ENCODE measurements at regions not wholly inside any gene's neighbourhood (a gene's known extent, or its start where the extent isn't known, plus 50 kb on each side); places are given as distances from the start of the nearest gene placed in this dataset.

DNA sequence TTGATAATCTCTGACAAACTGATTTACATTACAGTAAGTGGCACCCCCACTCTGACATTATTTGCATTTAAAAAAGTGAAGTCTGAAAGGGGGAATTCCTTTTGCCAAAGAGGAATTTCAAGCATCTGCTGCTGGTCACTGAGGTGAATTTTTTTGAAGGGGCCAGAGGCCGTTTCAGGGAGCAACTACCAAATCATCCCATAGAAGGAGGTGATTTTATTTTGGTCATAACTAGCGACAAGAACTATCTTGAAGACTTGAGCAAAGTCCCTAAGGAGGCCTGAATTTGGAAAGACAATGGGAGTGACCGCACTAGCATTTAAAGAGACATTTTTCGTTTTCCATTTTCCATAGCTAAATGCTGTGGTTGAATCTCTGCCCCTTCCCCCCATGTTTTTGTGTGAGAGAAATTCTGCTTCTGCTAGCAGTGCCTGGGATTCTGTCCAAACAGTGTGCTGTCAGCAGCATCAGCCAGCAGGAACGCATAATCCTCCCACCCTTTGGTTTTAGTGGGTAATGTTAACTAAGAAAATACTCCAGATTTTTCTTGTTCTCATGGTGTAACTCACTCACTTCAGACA is 110.1 kb upstream of the MED14 start:
- TF ChIP-seq, protein P1, sequence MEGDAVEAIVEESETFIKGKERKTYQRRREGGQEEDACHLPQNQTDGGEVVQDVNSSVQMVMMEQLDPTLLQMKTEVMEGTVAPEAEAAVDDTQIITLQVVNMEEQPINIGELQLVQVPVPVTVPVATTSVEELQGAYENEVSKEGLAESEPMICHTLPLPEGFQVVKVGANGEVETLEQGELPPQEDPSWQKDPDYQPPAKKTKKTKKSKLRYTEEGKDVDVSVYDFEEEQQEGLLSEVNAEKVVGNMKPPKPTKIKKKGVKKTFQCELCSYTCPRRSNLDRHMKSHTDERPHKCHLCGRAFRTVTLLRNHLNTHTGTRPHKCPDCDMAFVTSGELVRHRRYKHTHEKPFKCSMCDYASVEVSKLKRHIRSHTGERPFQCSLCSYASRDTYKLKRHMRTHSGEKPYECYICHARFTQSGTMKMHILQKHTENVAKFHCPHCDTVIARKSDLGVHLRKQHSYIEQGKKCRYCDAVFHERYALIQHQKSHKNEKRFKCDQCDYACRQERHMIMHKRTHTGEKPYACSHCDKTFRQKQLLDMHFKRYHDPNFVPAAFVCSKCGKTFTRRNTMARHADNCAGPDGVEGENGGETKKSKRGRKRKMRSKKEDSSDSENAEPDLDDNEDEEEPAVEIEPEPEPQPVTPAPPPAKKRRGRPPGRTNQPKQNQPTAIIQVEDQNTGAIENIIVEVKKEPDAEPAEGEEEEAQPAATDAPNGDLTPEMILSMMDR (IDR thresholded peaks at IDR 0.05): no peak
- TF ChIP-seq EZH2 (IDR thresholded peaks at IDR 0.05; ENCODE audit: borderline replicate concordance, insufficient read depth, low read depth, low read length, poor library complexity, severe bottlenecking): no peak

Data from B cell (primary cell).